Hepatocyte (in vitro differentiated cells): ENCODE measurements at regions not wholly inside any gene's neighbourhood (a gene's known extent, or its start where the extent isn't known, plus 50 kb on each side); places are given as distances from the start of the nearest gene placed in this dataset.

Experiments
- DNase-seq: peaks from one replicate; pipeline ENCODE4 v3.0.0-alpha.2; 2016; ENCODE audit warnings: low spot score
- H2AFZ ChIP-seq: fragments of 200-600 bp; sonication (generic); 2 replicates; pipeline ENCODE4 v1.6.0; 2016; ENCODE audit warnings: antibody characterized with exemption, mild to moderate bottlenecking
- H3K27ac ChIP-seq: fragments of 200-600 bp; sonication (generic); 2 replicates; pipeline ENCODE4 v1.5.1; 2016; ENCODE audit warnings: mild to moderate bottlenecking
- H3K27me3 ChIP-seq: fragments of 200-600 bp; sonication (generic); 2 replicates; pipeline ENCODE4 v1.6.1; 2016
- H3K36me3 ChIP-seq: fragments of 200-600 bp; sonication (generic); replicated peaks from 2 replicates; pipeline ENCODE4 v1.5.1; 2016; ENCODE audit warnings: low read depth; ENCODE audit not compliant: insufficient read depth
- H3K4me1 ChIP-seq: fragments of 200-600 bp; sonication (generic); 2 replicates; pipeline ENCODE4 v1.5.1; 2016; ENCODE audit warnings: mild to moderate bottlenecking, moderate library complexity; ENCODE audit not compliant: insufficient read depth
- H3K4me2 ChIP-seq: fragments of 200-600 bp; sonication (generic); 2 replicates; pipeline ENCODE4 v1.6.0; 2016
- H3K4me3 ChIP-seq: fragments of 200-600 bp; sonication (generic); 2 replicates; pipeline ENCODE4 v1.5.1; 2016; ENCODE audit warnings: mild to moderate bottlenecking
- H3K79me2 ChIP-seq: fragments of 200-600 bp; sonication (generic); 2 replicates; pipeline ENCODE4 v1.6.0; 2017; ENCODE audit warnings: mild to moderate bottlenecking
- H3K9me2 ChIP-seq: fragments of 200-600 bp; sonication (generic); replicated peaks from 2 replicates; pipeline ENCODE4 v1.6.0; 2017; ENCODE audit warnings: mild to moderate bottlenecking; ENCODE audit not compliant: insufficient read depth
- H3K9me3 ChIP-seq: fragments of 200-600 bp; sonication (generic); 2 replicates; pipeline ENCODE4 v1.5.1; 2016; ENCODE audit warnings: low read depth, mild to moderate bottlenecking
- H4K20me1 ChIP-seq: fragments of 200-600 bp; sonication (generic); 2 replicates; pipeline ENCODE4 v1.6.0; 2016; ENCODE audit warnings: mild to moderate bottlenecking; ENCODE audit not compliant: insufficient read depth, poor library complexity, severe bottlenecking
- EZH2 ChIP-seq: fragments of 200-600 bp; sonication (generic); IDR thresholded peaks from 2 replicates; pipeline ENCODE4 v1.6.1; 2016; ENCODE audit warnings: antibody characterized with exemption, mild to moderate bottlenecking, borderline replicate concordance
- EZH2phosphoT487 ChIP-seq: fragments of 200-600 bp; sonication (generic); IDR thresholded peaks from one replicate; pipeline ENCODE4 v1.6.1; 2018; ENCODE audit warnings: antibody characterized with exemption, mild to moderate bottlenecking, low read depth, moderate library complexity; ENCODE audit not compliant: unreplicated experiment, severe bottlenecking
- WGBS: methylation state at CpG from one replicate; pipeline ENCODE4 v1.1.6; 2016; ENCODE audit warnings: low lambda C conversion rate; ENCODE audit errors: missing lambda C conversion rate; 5-methylcytosine and 5-hydroxymethylcytosine counted together
- TF ChIP-seq, protein P1 (sequence below): fragments of 200-600 bp; sonication (generic); IDR thresholded peaks from 2 replicates; pipeline ENCODE4 v1.5.1; 2016; ENCODE audit warnings: antibody characterized with exemption, mild to moderate bottlenecking; ENCODE audit not compliant: poor library complexity

DNA sequence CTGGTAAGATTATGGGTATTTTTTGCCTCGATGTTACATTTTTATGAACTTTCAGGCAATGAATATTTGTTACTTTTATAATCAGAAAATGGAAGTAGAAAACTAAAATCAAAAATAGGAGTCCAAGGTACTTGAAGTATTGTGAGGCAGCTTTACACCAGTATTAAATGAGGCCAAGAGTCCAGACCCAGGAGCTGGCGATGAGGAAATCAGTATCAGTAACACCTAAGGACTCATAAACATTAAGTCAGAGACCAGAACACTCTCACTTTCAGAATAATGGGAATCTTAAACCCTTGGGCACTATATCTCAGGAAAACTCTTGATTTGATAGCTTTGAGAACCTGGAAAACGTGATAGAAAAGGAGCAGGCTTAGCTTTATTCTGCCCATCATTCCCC is 208.8 kb downstream of the GXYLT1 start:
- no peaks in the 10 kb centered on the region for H3K36me3 ChIP-seq
- WGBS = 71% methylated on average over 3 of the region's 3 CpGs
- no peaks in the 10 kb centered on the region for H3K9me3 ChIP-seq
- no peak overlapping the region for H2AFZ ChIP-seq
- H3K9me2 ChIP-seq = no peaks in the 10 kb centered on the region
- H3K4me1 ChIP-seq = no peaks in the 10 kb centered on the region
- TF ChIP-seq, protein P1, sequence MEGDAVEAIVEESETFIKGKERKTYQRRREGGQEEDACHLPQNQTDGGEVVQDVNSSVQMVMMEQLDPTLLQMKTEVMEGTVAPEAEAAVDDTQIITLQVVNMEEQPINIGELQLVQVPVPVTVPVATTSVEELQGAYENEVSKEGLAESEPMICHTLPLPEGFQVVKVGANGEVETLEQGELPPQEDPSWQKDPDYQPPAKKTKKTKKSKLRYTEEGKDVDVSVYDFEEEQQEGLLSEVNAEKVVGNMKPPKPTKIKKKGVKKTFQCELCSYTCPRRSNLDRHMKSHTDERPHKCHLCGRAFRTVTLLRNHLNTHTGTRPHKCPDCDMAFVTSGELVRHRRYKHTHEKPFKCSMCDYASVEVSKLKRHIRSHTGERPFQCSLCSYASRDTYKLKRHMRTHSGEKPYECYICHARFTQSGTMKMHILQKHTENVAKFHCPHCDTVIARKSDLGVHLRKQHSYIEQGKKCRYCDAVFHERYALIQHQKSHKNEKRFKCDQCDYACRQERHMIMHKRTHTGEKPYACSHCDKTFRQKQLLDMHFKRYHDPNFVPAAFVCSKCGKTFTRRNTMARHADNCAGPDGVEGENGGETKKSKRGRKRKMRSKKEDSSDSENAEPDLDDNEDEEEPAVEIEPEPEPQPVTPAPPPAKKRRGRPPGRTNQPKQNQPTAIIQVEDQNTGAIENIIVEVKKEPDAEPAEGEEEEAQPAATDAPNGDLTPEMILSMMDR = no peak
- no peak for TF ChIP-seq EZH2phosphoT487
- no peak for TF ChIP-seq EZH2
- H3K27me3 ChIP-seq = no peaks in the 10 kb centered on the region
- H4K20me1 ChIP-seq = no peaks in the 10 kb centered on the region
- no peak overlapping the region for H3K27ac ChIP-seq
- no peak for DNase-seq
- H3K4me3 ChIP-seq = no peak overlapping the region
- H3K4me2 ChIP-seq = no peak overlapping the region
- H3K79me2 ChIP-seq = no peaks in the 10 kb centered on the region

DNA sequence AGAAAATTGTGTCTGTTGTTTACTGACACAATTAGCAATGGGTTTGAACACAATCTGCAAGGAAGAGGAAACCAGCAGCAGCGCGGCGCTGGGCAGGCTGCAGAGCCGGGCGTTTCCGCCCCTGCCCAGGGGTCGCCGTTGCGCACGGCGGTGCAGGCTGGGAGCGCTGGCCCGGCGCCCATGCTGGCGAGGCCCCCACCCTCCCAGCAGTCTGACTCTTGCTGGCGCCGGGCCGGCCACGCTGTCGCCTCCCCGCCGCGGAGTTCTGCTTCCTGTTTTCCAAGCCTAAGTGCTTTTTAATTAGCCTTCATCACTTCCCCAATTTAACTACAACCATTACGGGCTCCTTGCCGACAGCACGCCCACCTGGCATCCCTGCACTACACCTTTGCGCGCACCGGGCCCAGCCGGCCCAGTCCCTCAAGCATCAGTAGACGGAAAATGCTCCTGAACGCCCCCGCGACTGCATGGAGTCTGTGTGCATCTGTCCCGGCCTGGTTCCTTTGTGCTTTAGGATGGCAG is 212.1 kb downstream of the GXYLT1 start:
- DNase-seq = peak; percentile 69
- Histone ChIP-seq H3K27me3 (no peaks in the 10 kb centered on the region), H2AFZ (peak overlapping the region; percentile 91), H3K79me2 (no peaks in the 10 kb centered on the region), H3K4me2 (peak overlapping the region; percentile 88), H3K4me1 (no peaks in the 10 kb centered on the region), H3K4me3 (peak overlapping the region; percentile 36), H3K9me2 (no peaks in the 10 kb centered on the region), H3K27ac (peak overlapping the region; percentile 13), H3K9me3 (no peaks in the 10 kb centered on the region), H3K36me3 (no peaks in the 10 kb centered on the region), H4K20me1 (no peaks in the 10 kb centered on the region)
- no peak for TF ChIP-seq EZH2
- TF ChIP-seq, protein P1 = peak; percentile 5
- 3% methylated on average over 30 of the region's 35 CpGs for WGBS

DNA sequence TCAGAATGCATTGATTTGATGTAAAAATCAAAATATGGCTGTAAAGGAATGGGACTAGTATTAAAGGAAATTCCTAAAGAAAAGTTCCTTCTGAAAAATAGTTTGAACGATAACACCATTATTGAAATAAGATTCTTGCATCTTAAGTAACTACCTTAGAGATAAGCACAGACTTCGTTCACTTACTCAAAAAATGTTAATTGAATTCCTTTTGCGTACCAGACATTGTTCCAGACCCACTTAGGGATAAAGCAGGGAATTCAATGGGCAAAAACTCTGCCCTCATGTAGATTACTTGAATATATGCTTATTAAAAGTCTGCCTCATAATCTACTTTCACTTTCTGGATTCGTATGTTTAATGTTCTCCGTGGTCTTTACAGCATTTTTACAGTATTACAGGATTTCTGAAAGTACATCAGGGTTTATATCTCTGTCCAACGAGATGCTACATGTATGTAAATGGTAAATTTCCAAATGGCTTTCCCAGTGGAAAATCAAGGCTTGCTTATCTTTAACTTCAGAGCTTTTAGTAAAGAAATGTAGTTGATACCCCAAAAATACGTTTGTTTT is 213.7 kb downstream of the GXYLT1 start:
- Histone ChIP-seq H3K79me2 (no peaks in the 10 kb centered on the region), H3K9me3 (no peaks in the 10 kb centered on the region), H3K36me3 (no peaks in the 10 kb centered on the region), H3K27ac (no peak overlapping the region), H3K4me2 (peak overlapping the region; percentile 66), H4K20me1 (no peaks in the 10 kb centered on the region), H3K4me3 (no peak overlapping the region), H3K9me2 (no peaks in the 10 kb centered on the region), H3K4me1 (no peaks in the 10 kb centered on the region), H2AFZ (peak overlapping the region; percentile 11), H3K27me3 (no peaks in the 10 kb centered on the region)
- no peak for DNase-seq
- TF ChIP-seq, protein P1 = no peak
- TF ChIP-seq EZH2 = no peak
- TF ChIP-seq EZH2phosphoT487 = no peak
- WGBS = 51% methylated on average over 7 of the region's 7 CpGs

DNA sequence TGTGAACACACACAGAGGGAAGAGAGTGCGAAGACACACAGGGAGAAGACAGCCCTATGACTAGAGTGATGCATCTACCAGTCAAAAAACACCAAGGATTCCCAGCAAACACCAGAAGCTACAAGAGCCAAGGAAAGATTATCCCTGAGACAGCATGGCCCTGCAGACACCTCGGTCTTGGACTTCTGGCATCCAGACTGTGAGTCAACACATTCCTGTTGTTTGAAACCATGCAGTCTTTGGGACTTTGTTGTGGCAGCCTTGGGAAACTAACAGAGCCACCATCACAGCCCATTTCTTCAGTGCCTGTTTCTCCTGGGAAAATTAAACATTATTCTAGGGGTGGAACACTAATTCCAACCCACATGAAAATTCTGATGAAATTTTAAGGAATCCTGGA is 220.6 kb downstream of the GXYLT1 start:
- Histone ChIP-seq H3K4me2 (no peak overlapping the region), H3K9me3 (no peaks in the 10 kb centered on the region), H3K27ac (no peak overlapping the region), H3K4me3 (no peak overlapping the region), H4K20me1 (no peaks in the 10 kb centered on the region), H3K4me1 (no peaks in the 10 kb centered on the region), H3K9me2 (no peaks in the 10 kb centered on the region), H3K79me2 (no peaks in the 10 kb centered on the region), H3K36me3 (no peaks in the 10 kb centered on the region), H2AFZ (no peak overlapping the region), H3K27me3 (no peaks in the 10 kb centered on the region)
- WGBS = 82% methylated on average over 2 of the region's 2 CpGs
- TF ChIP-seq, protein P1 = no peak
- TF ChIP-seq EZH2 (no peak), EZH2phosphoT487 (no peak)
- no peak for DNase-seq
